ENCODE measurements at regions not wholly inside any gene's neighbourhood (a gene's known extent, or its start where the extent isn't known, plus 50 kb on each side); places are given as distances from the start of the nearest gene placed in this dataset.

DNA sequence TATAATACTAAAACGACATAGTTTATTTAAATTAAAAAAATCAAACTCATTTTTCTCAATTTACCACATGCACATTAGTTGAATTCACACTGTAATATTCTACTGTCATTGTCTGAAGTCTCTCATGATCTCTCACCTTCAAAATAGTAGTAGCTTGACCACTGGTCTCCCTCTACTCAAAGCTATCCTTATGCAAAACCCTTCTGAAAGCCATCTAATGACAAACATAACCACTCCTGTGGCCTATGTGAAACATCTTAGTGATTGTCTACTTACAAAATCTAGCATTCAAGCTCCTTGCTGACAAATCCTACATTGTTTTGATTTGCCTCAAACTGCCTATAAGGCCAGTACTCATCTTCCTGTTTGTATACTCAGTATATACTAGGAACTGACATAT is 606.0 kb upstream of the GHITM start:
- Histone ChIP-seq H3K79me2 (ENCODE audit: insufficient read depth, low read length) (no peaks in the 10 kb centered on the region), H3K4me3 (ENCODE audit: low read depth, low read length, poor library complexity, severe bottlenecking) (no peak overlapping the region), H3K4me1 (ENCODE audit: insufficient read depth, low read length, severe bottlenecking) (no peaks in the 10 kb centered on the region), H3K9ac (ENCODE audit: low read length) (no peak overlapping the region), H3F3A (ENCODE audit: insufficient read depth, low read length) (no peaks in the 10 kb centered on the region), H3K9me2 (ENCODE audit: low read depth, low read length) (no peaks in the 10 kb centered on the region), H3K27ac (ENCODE audit: low read depth, low read length, poor library complexity, severe bottlenecking) (no peak overlapping the region), H3K27me3 (ENCODE audit: insufficient read depth, low read length) (no peaks in the 10 kb centered on the region), H2AFZ (ENCODE audit: low read length) (no peak overlapping the region), H3K36me3 (ENCODE audit: insufficient read depth, low read length) (no peaks in the 10 kb centered on the region), H3K4me2 (ENCODE audit: low read length) (no peak overlapping the region), H4K20me1 (ENCODE audit: insufficient read depth, low read length) (no peaks in the 10 kb centered on the region), H3K9me3 (ENCODE audit: low read length) (no peaks in the 10 kb centered on the region)
- TF ChIP-seq EZH2 (IDR thresholded peaks at IDR 0.05; ENCODE audit: borderline replicate concordance, low read length) (no peak), CTCF (IDR thresholded peaks at IDR 0.05; ENCODE audit: low read length) (no peak)

- H3K4me1 ChIP-seq (ENCODE audit: insufficient read depth, low read length, severe bottlenecking): no peaks in the 10 kb centered on the region
- H3K4me2 ChIP-seq (ENCODE audit: low read length): no peak overlapping the region
- no peaks in the 10 kb centered on the region for H3K9me3 ChIP-seq (ENCODE audit: low read length)
- H3K9me2 ChIP-seq (ENCODE audit: low read depth, low read length): no peaks in the 10 kb centered on the region
- H3F3A ChIP-seq (ENCODE audit: insufficient read depth, low read length): no peaks in the 10 kb centered on the region
- no peak overlapping the region for H2AFZ ChIP-seq (ENCODE audit: low read length)
- H3K36me3 ChIP-seq (ENCODE audit: insufficient read depth, low read length): no peaks in the 10 kb centered on the region
- no peak overlapping the region for H3K9ac ChIP-seq (ENCODE audit: low read length)
- TF ChIP-seq EZH2 (IDR thresholded peaks at IDR 0.05; ENCODE audit: borderline replicate concordance, low read length): no peak
- TF ChIP-seq CTCF (IDR thresholded peaks at IDR 0.05; ENCODE audit: low read length): no peak
- no peak overlapping the region for H3K4me3 ChIP-seq (ENCODE audit: low read depth, low read length, poor library complexity, severe bottlenecking)
- no peaks in the 10 kb centered on the region for H3K79me2 ChIP-seq (ENCODE audit: insufficient read depth, low read length)
- H3K27ac ChIP-seq (ENCODE audit: low read depth, low read length, poor library complexity, severe bottlenecking): no peak overlapping the region
- no peaks in the 10 kb centered on the region for H4K20me1 ChIP-seq (ENCODE audit: insufficient read depth, low read length)
- H3K27me3 ChIP-seq (ENCODE audit: insufficient read depth, low read length): no peaks in the 10 kb centered on the region
Measured at GRCh38 chr10:83536426-83536825, 602.9 kb upstream of the GHITM start.

GRCh38 chr10:83538047-83538446 is 601.3 kb upstream of the GHITM start:
- Histone ChIP-seq H3F3A (ENCODE audit: insufficient read depth, low read length) (no peaks in the 10 kb centered on the region), H3K4me2 (ENCODE audit: low read length) (no peak overlapping the region), H4K20me1 (ENCODE audit: insufficient read depth, low read length) (no peaks in the 10 kb centered on the region), H3K9me3 (ENCODE audit: low read length) (no peaks in the 10 kb centered on the region), H3K27me3 (ENCODE audit: insufficient read depth, low read length) (no peaks in the 10 kb centered on the region), H3K4me1 (ENCODE audit: insufficient read depth, low read length, severe bottlenecking) (no peaks in the 10 kb centered on the region), H3K9me2 (ENCODE audit: low read depth, low read length) (no peaks in the 10 kb centered on the region), H3K27ac (ENCODE audit: low read depth, low read length, poor library complexity, severe bottlenecking) (no peak overlapping the region), H3K36me3 (ENCODE audit: insufficient read depth, low read length) (no peaks in the 10 kb centered on the region), H3K79me2 (ENCODE audit: insufficient read depth, low read length) (no peaks in the 10 kb centered on the region), H3K9ac (ENCODE audit: low read length) (no peak overlapping the region), H3K4me3 (ENCODE audit: low read depth, low read length, poor library complexity, severe bottlenecking) (no peak overlapping the region), H2AFZ (ENCODE audit: low read length) (no peak overlapping the region)
- TF ChIP-seq CTCF (IDR thresholded peaks at IDR 0.05; ENCODE audit: low read length): no peak
- no peak for TF ChIP-seq EZH2 (IDR thresholded peaks at IDR 0.05; ENCODE audit: borderline replicate concordance, low read length)

All from OCI-LY1 (cell line).